Esophagus muscularis mucosa (tissue), 4 donors: ENCODE measurements at regions not wholly inside any gene's neighbourhood (a gene's known extent, or its start where the extent isn't known, plus 50 kb on each side); places are given as distances from the start of the nearest gene placed in this dataset.

ENCODE experiments used
- DNase-seq: peaks from one replicate; pipeline ENCODE4 v3.0.0-alpha.2; 2017; ENCODE audit errors: extremely low spot score
- H3K27ac ChIP-seq, 4 donors: fragments of 200-600 bp; sonication (generic); replicated peaks in 1 of 4; 1 replicate in 3 of 4; 2 replicates in 1 of 4; pipeline ENCODE4 v1.5.1; 2016 to 2019; ENCODE audit warnings: mild to moderate bottlenecking in 1 of 4
- H3K27me3 ChIP-seq, 4 donors: fragments of 200-600 bp; sonication (generic); one replicate each; pipeline versions ENCODE4 v1.5.1 to v1.6.0; 2016 to 2019
- H3K36me3 ChIP-seq, 4 donors: fragments of 200-600 bp; sonication (generic); one replicate each; pipeline ENCODE4 v1.5.1; 2016 to 2019
- H3K4me1 ChIP-seq, 4 donors: fragments of 200-600 bp; sonication (generic); one replicate each; pipeline ENCODE4 v1.5.1; 2016 to 2019
- H3K4me3 ChIP-seq, 4 donors: fragments of 200-600 bp; sonication (generic); 1 replicate in 2 of 4; 2 replicates in 2 of 4; pipeline ENCODE4 v1.5.1; 2016 to 2019; ENCODE audit warnings: mild to moderate bottlenecking in 4 of 4, moderate library complexity in 1 of 4
- H3K9me3 ChIP-seq, 4 donors: fragments of 200-600 bp; sonication (generic); 1 replicate in 3 of 4; 2 replicates in 1 of 4; pipeline ENCODE4 v1.5.1; 2016 to 2019
- EP300 ChIP-seq: sonication (generic); formaldehyde crosslinking; IDR thresholded peaks from one replicate; pipeline ENCODE4 v1.6.1; 2017; ENCODE audit warnings: antibody characterized with exemption
- POLR2A ChIP-seq: fragments of 450-650 bp; IDR thresholded peaks from one replicate; pipeline ENCODE4 v1.6.1; 2017; ENCODE audit warnings: antibody characterized with exemption, moderate library complexity, mild to moderate bottlenecking, low read depth
- POLR2AphosphoS5 ChIP-seq, 2 donors: sonication (generic); formaldehyde crosslinking; IDR thresholded peaks; one replicate each; pipeline ENCODE4 v1.6.1; 2017; ENCODE audit warnings: antibody characterized with exemption in 2 of 2
- WGBS: methylation state at CpG from one replicate; pipeline ENCODE4 v1.1.5; 2018; 5-methylcytosine and 5-hydroxymethylcytosine counted together
- intact Hi-C: fragments of 100-400 bp; cut with DNase I; formaldehyde crosslinking; loops from one replicate; pipeline ENCODE4 v1.15.1; 2023
- TF ChIP-seq, protein P1 (sequence below), 3 experiments: fragments of 200-600 bp in 2 of 3; fragments of 450-650 bp in 1 of 3; sonication (generic) in 2 of 3; IDR thresholded peaks; one replicate each; pipeline ENCODE4 v1.5.1; 2017 to 2019; ENCODE audit warnings: antibody characterized with exemption in 3 of 3, mild to moderate bottlenecking in 2 of 3, moderate library complexity in 1 of 3

GRCh38 chr5:81817086-81817485, 66.2 kb upstream of the SSBP2 start:
- 91% methylated on average over 3 of the region's 3 CpGs for WGBS
- no peak for DNase-seq
- no peak overlapping the region for H3K4me3 ChIP-seq
- no peak for TF ChIP-seq POLR2AphosphoS5 (IDR thresholded peaks at IDR 0.05)
- no peak for TF ChIP-seq POLR2A
- no peak for TF ChIP-seq EP300
- TF ChIP-seq, protein P1, sequence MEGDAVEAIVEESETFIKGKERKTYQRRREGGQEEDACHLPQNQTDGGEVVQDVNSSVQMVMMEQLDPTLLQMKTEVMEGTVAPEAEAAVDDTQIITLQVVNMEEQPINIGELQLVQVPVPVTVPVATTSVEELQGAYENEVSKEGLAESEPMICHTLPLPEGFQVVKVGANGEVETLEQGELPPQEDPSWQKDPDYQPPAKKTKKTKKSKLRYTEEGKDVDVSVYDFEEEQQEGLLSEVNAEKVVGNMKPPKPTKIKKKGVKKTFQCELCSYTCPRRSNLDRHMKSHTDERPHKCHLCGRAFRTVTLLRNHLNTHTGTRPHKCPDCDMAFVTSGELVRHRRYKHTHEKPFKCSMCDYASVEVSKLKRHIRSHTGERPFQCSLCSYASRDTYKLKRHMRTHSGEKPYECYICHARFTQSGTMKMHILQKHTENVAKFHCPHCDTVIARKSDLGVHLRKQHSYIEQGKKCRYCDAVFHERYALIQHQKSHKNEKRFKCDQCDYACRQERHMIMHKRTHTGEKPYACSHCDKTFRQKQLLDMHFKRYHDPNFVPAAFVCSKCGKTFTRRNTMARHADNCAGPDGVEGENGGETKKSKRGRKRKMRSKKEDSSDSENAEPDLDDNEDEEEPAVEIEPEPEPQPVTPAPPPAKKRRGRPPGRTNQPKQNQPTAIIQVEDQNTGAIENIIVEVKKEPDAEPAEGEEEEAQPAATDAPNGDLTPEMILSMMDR (IDR thresholded peaks at IDR 0.05), result no peak
- no peaks in the 10 kb centered on the region for H3K4me1 ChIP-seq
- H3K9me3 ChIP-seq, result no peaks in the 10 kb centered on the region
- no peaks in the 10 kb centered on the region for H3K27me3 ChIP-seq
- H3K27ac ChIP-seq, result no peak overlapping the region
- intact Hi-C loops, result no loop called here
- H3K36me3 ChIP-seq, result no peaks in the 10 kb centered on the region

GRCh38 chr5:81815321-81815720, 64.4 kb upstream of the SSBP2 start:
- TF ChIP-seq, protein P1 (IDR thresholded peaks at IDR 0.05), result no peak
- TF ChIP-seq POLR2AphosphoS5 (IDR thresholded peaks at IDR 0.05), result no peak
- DNase-seq, result no peak
- H3K27ac ChIP-seq, result no peak overlapping the region
- no peaks in the 10 kb centered on the region for H3K9me3 ChIP-seq
- no peaks in the 10 kb centered on the region for H3K36me3 ChIP-seq
- H3K27me3 ChIP-seq, result no peaks in the 10 kb centered on the region
- no peak overlapping the region for H3K4me3 ChIP-seq
- intact Hi-C loops, result no loop called here
- WGBS, result 91% methylated on average over 3 of the region's 3 CpGs
- no peaks in the 10 kb centered on the region for H3K4me1 ChIP-seq

GRCh38 chr5:81808106-81808505, 57.2 kb upstream of the SSBP2 start:
- intact Hi-C loops, result no loop called here
- no peaks in the 10 kb centered on the region for H3K36me3 ChIP-seq
- DNase-seq, result no peak
- H3K4me3 ChIP-seq, result no peak overlapping the region
- no peak overlapping the region for H3K27ac ChIP-seq
- H3K9me3 ChIP-seq, result peaks cover 0 to 21% (median 7%) of the 10 kb centered on the region in 4 donors
- H3K27me3 ChIP-seq, result no peaks in the 10 kb centered on the region
- no peak for TF ChIP-seq POLR2AphosphoS5 (IDR thresholded peaks at IDR 0.05)
- no peak for TF ChIP-seq POLR2A
- TF ChIP-seq EP300, result no peak
- TF ChIP-seq, protein P1 (IDR thresholded peaks at IDR 0.05), result no peak
- no peaks in the 10 kb centered on the region for H3K4me1 ChIP-seq

DNA sequence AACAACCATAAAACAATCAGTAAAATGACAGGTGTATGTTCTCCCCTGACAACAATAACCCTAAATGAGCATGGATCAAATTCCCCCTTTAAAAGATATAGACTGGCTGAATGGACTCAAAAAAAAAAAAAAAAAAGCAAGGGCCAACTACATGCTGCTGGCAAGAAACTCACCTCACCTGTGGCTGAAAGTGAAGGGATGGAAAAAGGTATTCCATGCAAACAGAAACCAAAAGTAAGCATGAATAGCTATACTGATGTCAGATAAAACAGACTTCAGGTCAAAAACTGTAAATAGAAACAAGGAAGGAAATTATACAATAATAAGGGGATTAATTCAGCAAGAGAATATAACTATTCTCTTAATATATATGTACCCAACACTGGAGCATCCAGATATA, 54.2 kb upstream of the SSBP2 start:
- H3K4me3 ChIP-seq, result no peak overlapping the region
- peaks cover 0 to 21% (median 7%) of the 10 kb centered on the region in 4 donors for H3K9me3 ChIP-seq
- peaks cover 0 to 8% (median 3%) of the 10 kb centered on the region in 4 donors for H3K4me1 ChIP-seq
- no peaks in the 10 kb centered on the region for H3K36me3 ChIP-seq
- intact Hi-C loops, result no loop called here
- no peak overlapping the region for H3K27ac ChIP-seq
- no peak for TF ChIP-seq POLR2A
- TF ChIP-seq, protein P1 (IDR thresholded peaks at IDR 0.05), result no peak
- TF ChIP-seq POLR2AphosphoS5 (IDR thresholded peaks at IDR 0.05), result no peak
- no peak for TF ChIP-seq EP300
- H3K27me3 ChIP-seq, result no peaks in the 10 kb centered on the region
- DNase-seq, result no peak

- Histone ChIP-seq H3K27ac (no peak overlapping the region), H3K9me3 (peaks cover 0 to 21% (median 7%) of the 10 kb centered on the region in 4 donors), H3K4me1 (peaks cover 0 to 8% (median 3%) of the 10 kb centered on the region in 4 donors), H3K36me3 (no peaks in the 10 kb centered on the region), H3K4me3 (no peak overlapping the region), H3K27me3 (no peaks in the 10 kb centered on the region)
- 93% methylated on average over 3 of the region's 3 CpGs for WGBS
- intact Hi-C loops, result no loop called here
- no peak for TF ChIP-seq POLR2A
- TF ChIP-seq EP300, result no peak
- TF ChIP-seq, protein P1 (IDR thresholded peaks at IDR 0.05), result no peak
- no peak for TF ChIP-seq POLR2AphosphoS5 (IDR thresholded peaks at IDR 0.05)
- no peak for DNase-seq
Measured at GRCh38 chr5:81803812-81804211, 52.9 kb upstream of the SSBP2 start.
